ENCODE measurements at regions not wholly inside any gene's neighbourhood (a gene's known extent, or its start where the extent isn't known, plus 50 kb on each side); places are given as distances from the start of the nearest gene placed in this dataset.

DNA sequence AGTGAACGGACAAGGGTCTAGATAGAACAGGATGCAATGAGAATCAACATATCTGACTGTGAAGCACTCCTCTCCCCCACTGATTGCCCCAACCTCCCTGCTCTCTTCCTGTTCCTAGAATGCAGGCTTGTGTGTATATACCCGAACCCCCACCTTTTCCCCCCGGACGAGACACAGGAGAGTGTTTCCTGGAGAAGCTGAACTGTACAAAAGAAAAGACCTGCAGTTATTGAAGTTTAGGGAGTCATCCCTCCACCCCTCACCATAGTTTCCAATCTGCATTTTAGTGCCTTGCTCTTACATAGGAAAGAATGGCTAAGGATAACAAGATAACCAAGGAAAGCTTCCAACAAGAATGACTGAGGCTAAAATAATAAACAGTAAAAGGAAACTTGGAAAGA is 55.5 kb upstream of the PDE10A start:
- Histone ChIP-seq H3K9ac (ENCODE audit: low read length) (no peak overlapping the region), H3K27ac (ENCODE audit: low read depth, low read length) (no peak overlapping the region), H3K36me3 (ENCODE audit: control insufficient read depth, insufficient read depth, low read length) (no peaks in the 10 kb centered on the region), H3K4me3 (ENCODE audit: low read length) (no peak overlapping the region), H3K27me3 (ENCODE audit: control insufficient read depth, insufficient read depth, low read length) (no peaks in the 10 kb centered on the region), H3K4me1 (ENCODE audit: control insufficient read depth, insufficient read depth, low read length) (no peaks in the 10 kb centered on the region)

- H3K9ac ChIP-seq (ENCODE audit: low read length), result no peak overlapping the region
- H3K4me1 ChIP-seq (ENCODE audit: control insufficient read depth, insufficient read depth, low read length), result no peaks in the 10 kb centered on the region
- no peaks in the 10 kb centered on the region for H3K36me3 ChIP-seq (ENCODE audit: control insufficient read depth, insufficient read depth, low read length)
- H3K27ac ChIP-seq (ENCODE audit: low read depth, low read length), result no peak overlapping the region
- H3K27me3 ChIP-seq (ENCODE audit: control insufficient read depth, insufficient read depth, low read length), result no peaks in the 10 kb centered on the region
- H3K4me3 ChIP-seq (ENCODE audit: low read length), result no peak overlapping the region
These were observed 54.9 kb upstream of the PDE10A start for GRCh38 chr6:165717732-165718465.

DNA sequence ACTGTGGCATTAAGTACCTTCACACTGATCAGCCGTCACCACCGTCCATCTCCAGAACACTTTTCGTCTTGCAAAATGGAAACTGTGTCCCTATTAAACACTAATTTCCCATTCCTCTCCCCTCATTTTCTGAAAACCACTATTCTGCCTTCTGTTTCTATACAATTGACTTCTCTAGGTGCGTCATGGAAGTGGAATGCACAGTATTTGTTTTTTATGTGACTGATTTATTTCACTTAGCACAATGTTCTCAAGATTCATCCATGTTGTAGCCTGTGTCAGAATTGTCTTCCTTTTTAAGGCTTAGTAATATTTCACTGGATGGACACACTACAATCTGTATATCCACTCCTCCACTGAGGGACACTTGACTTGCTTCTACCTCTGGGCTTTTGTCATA is 53.8 kb upstream of the PDE10A start:
- no peak overlapping the region for H3K4me3 ChIP-seq (ENCODE audit: low read length)
- no peaks in the 10 kb centered on the region for H3K27me3 ChIP-seq (ENCODE audit: control insufficient read depth, insufficient read depth, low read length)

GRCh38 chr6:165715428-165715827 is 52.4 kb upstream of the PDE10A start:
- Histone ChIP-seq H3K4me1 (ENCODE audit: control insufficient read depth, insufficient read depth, low read length) (no peaks in the 10 kb centered on the region), H3K27ac (ENCODE audit: low read depth, low read length) (no peak overlapping the region)

More for the DNA sequence above, 53.8 kb upstream of the PDE10A start:
- Histone ChIP-seq H3K27ac (ENCODE audit: low read depth, low read length) (no peak overlapping the region), H3K4me1 (ENCODE audit: control insufficient read depth, insufficient read depth, low read length) (no peaks in the 10 kb centered on the region), H3K36me3 (ENCODE audit: control insufficient read depth, insufficient read depth, low read length) (no peaks in the 10 kb centered on the region), H3K9ac (ENCODE audit: low read length) (no peak overlapping the region)

DNA sequence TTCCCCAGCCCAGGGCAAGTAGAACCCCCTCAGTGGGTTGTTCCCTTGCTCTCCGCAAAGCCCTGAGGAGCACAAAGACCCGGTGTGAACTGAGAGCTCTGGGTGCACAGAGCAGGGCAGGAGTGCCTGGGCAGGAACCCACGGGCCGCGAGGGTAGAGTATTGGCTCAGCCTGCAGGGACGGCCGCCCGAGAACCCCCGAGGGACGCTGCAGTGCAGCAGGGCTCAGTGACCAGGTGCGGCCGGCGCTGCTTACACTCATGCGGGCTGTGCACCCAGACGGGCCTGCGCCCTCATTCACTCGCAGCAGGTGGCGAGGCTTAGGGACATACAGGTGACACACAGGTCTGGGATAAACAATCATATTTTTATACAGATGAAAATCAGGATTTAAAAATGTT is 51.9 kb upstream of the PDE10A start:
- Histone ChIP-seq H3K9ac (ENCODE audit: low read length) (no peak overlapping the region), H3K4me1 (ENCODE audit: control insufficient read depth, insufficient read depth, low read length) (no peaks in the 10 kb centered on the region), H3K27me3 (ENCODE audit: control insufficient read depth, insufficient read depth, low read length) (no peaks in the 10 kb centered on the region), H3K36me3 (ENCODE audit: control insufficient read depth, insufficient read depth, low read length) (no peaks in the 10 kb centered on the region), H3K27ac (ENCODE audit: low read depth, low read length) (no peak overlapping the region), H3K4me3 (ENCODE audit: low read length) (no peak overlapping the region)

More at GRCh38 chr6:165715428-165715827, 52.4 kb upstream of the PDE10A start:
- H3K27me3 ChIP-seq (ENCODE audit: control insufficient read depth, insufficient read depth, low read length), result no peaks in the 10 kb centered on the region
- H3K36me3 ChIP-seq (ENCODE audit: control insufficient read depth, insufficient read depth, low read length), result no peaks in the 10 kb centered on the region
- H3K4me3 ChIP-seq (ENCODE audit: low read length), result no peak overlapping the region
- H3K9ac ChIP-seq (ENCODE audit: low read length), result no peak overlapping the region

DNA sequence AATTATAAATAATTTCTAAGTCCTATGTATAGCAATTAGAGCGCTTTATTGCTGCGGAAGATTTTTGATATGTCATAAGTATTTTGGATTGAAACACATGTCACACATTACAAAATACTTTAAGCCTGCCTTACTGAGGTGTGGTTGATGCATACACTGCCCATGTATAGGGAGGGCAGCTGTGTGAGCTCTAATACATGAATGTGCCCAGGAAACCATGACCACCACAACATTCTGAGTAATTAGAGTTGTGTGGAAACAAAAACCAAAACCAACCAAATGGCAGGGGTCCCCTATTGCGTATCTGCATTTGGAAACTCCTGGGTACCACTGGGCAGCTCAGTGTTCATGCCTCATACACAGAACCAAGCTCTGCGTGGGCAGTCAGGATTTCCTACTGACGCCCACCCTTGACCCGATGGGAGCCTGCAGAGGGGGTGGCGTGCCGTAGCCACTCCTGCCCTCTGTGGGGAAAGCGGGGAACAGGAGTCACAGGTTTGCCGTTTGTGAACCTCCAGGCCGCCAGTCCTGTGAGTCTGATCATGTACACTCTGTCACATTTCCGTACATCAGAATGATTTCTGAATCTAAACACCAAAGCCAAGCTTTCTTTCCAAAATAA is 50.9 kb upstream of the PDE10A start:
- Histone ChIP-seq H3K36me3 (ENCODE audit: control insufficient read depth, insufficient read depth, low read length) (no peaks in the 10 kb centered on the region), H3K9ac (ENCODE audit: low read length) (no peak overlapping the region), H3K27me3 (ENCODE audit: control insufficient read depth, insufficient read depth, low read length) (no peaks in the 10 kb centered on the region), H3K4me1 (ENCODE audit: control insufficient read depth, insufficient read depth, low read length) (no peaks in the 10 kb centered on the region), H3K4me3 (ENCODE audit: low read length) (no peak overlapping the region), H3K27ac (ENCODE audit: low read depth, low read length) (no peak overlapping the region)
